A673 (cell line): ENCODE measurements at regions not wholly inside any gene's neighbourhood (a gene's known extent, or its start where the extent isn't known, plus 50 kb on each side); places are given as distances from the start of the nearest gene placed in this dataset.

Experiments used
- BruUV-seq: library from RNA; stranded (reverse); fragments of 400-500 nt; replicated peaks from 2 replicates; lab custom pipeline; 2021; lab: Mats Ljungman, UMichigan
- CTCF ChIA-PET: fragments of 300-600 bp; sonication (Branson Sonifier 250); formaldehyde crosslinking; loops from one replicate; lab custom pipeline; 2022; ENCODE audit warnings: antibody characterized with exemption; lab: Charles Lee
- POLR2A ChIA-PET: fragments of 300-600 bp; sonication (Branson Sonifier 250); formaldehyde crosslinking; loops from one replicate; lab custom pipeline; 2022; ENCODE audit warnings: antibody characterized with exemption; ENCODE audit not compliant: low non-redundant PET; lab: Charles Lee
- DNase-seq: peaks from one replicate; pipeline ENCODE4 v3.0.0-alpha.2; 2015; ENCODE audit warnings: low spot score
- H3K27ac ChIP-seq: fragments of 200-600 bp; sonication (generic); 2 replicates; pipeline ENCODE4 v1.5.1; 2016; ENCODE audit warnings: mixed run types, low read depth, mild to moderate bottlenecking, mixed read lengths, antibody characterized with exemption, low read length; ENCODE audit not compliant: poor library complexity, severe bottlenecking
- H3K27me3 ChIP-seq: fragments of 200-600 bp; sonication (generic); replicated peaks from 2 replicates; pipeline ENCODE4 v1.6.1; 2017; ENCODE audit warnings: mixed run types, low read depth, mild to moderate bottlenecking, mixed read lengths, antibody characterized with exemption, low read length; ENCODE audit not compliant: insufficient read depth, poor library complexity
- H3K36me3 ChIP-seq: fragments of 200-600 bp; sonication (generic); 2 replicates; pipeline ENCODE4 v1.6.1; 2016; ENCODE audit warnings: mixed run types, mild to moderate bottlenecking, mixed read lengths, antibody characterized with exemption, low read length; ENCODE audit not compliant: insufficient read depth, poor library complexity, severe bottlenecking
- H3K4me1 ChIP-seq: fragments of 200-600 bp; sonication (generic); 2 replicates; pipeline ENCODE4 v1.6.1; 2017; ENCODE audit warnings: mixed run types, mild to moderate bottlenecking, mixed read lengths, antibody characterized with exemption, low read length; ENCODE audit not compliant: insufficient read depth, poor library complexity, severe bottlenecking
- H3K4me3 ChIP-seq: fragments of 200-600 bp; sonication (generic); 2 replicates; pipeline ENCODE4 v1.5.1; 2016; ENCODE audit warnings: low read depth, mixed run types, mild to moderate bottlenecking, mixed read lengths, low read length; ENCODE audit not compliant: poor library complexity, severe bottlenecking
- H3K9me3 ChIP-seq: fragments of 200-600 bp; sonication (generic); 2 replicates; pipeline ENCODE4 v1.6.1; 2016; ENCODE audit warnings: mixed run types, low read depth, mild to moderate bottlenecking, mixed read lengths, antibody characterized with exemption, low read length; ENCODE audit not compliant: poor library complexity, severe bottlenecking
- EZH2 ChIP-seq: fragments of 200-600 bp; sonication (generic); IDR thresholded peaks from 2 replicates; pipeline ENCODE4 v1.6.1; 2017; ENCODE audit warnings: borderline replicate concordance, low read depth, mild to moderate bottlenecking, mixed read lengths, antibody characterized with exemption, low read length; ENCODE audit not compliant: poor library complexity, severe bottlenecking
- intact Hi-C: fragments of 100-400 bp; cut with micrococcal nuclease; formaldehyde crosslinking; loops from one replicate; pipeline ENCODE4 v1.10.0; 2022; ENCODE audit not compliant: unreplicated experiment
- TF ChIP-seq, protein P1 (sequence below): fragments of 300-800, 200-600 bp; sonication (generic); conservative IDR thresholded peaks from 2 replicates; pipeline ENCODE4 v1.5.1; 2017; ENCODE audit warnings: low read depth, mild to moderate bottlenecking, antibody characterized with exemption, low read length, moderate library complexity, mixed read lengths

DNA sequence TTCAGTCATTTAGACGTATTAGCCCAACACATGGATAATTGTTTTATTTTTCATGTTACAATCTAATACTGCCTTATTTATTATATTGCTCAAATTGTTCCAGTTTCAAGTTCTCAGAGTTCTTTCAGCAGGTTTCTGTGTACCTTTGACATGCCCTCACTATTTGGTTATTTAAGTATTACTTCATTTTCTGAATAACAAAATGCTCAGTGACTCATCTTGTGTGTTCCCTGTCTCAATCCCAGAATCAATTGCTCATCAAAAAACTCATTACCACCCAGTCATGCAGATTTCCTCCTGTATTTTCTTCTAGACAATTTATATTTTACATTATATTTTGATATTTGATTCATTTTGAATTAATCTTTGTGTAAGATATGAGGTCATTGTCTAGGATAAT, 562.6 kb downstream of the ANXA1 start:
- DNase-seq = no peak
- TF ChIP-seq, protein P1, sequence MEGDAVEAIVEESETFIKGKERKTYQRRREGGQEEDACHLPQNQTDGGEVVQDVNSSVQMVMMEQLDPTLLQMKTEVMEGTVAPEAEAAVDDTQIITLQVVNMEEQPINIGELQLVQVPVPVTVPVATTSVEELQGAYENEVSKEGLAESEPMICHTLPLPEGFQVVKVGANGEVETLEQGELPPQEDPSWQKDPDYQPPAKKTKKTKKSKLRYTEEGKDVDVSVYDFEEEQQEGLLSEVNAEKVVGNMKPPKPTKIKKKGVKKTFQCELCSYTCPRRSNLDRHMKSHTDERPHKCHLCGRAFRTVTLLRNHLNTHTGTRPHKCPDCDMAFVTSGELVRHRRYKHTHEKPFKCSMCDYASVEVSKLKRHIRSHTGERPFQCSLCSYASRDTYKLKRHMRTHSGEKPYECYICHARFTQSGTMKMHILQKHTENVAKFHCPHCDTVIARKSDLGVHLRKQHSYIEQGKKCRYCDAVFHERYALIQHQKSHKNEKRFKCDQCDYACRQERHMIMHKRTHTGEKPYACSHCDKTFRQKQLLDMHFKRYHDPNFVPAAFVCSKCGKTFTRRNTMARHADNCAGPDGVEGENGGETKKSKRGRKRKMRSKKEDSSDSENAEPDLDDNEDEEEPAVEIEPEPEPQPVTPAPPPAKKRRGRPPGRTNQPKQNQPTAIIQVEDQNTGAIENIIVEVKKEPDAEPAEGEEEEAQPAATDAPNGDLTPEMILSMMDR = no peak
- no peak for TF ChIP-seq EZH2
- POLR2A ChIA-PET = no interaction called here
- BruUV-seq = no TSS peak
- no peaks in the 10 kb centered on the region for H3K4me1 ChIP-seq
- H3K9me3 ChIP-seq = no peaks in the 10 kb centered on the region
- no peaks in the 10 kb centered on the region for H3K36me3 ChIP-seq
- CTCF ChIA-PET = no interaction called here
- H3K27ac ChIP-seq = no peak overlapping the region
- intact Hi-C loops = no loop called here
- H3K4me3 ChIP-seq = no peak overlapping the region
- no peaks in the 10 kb centered on the region for H3K27me3 ChIP-seq

DNA sequence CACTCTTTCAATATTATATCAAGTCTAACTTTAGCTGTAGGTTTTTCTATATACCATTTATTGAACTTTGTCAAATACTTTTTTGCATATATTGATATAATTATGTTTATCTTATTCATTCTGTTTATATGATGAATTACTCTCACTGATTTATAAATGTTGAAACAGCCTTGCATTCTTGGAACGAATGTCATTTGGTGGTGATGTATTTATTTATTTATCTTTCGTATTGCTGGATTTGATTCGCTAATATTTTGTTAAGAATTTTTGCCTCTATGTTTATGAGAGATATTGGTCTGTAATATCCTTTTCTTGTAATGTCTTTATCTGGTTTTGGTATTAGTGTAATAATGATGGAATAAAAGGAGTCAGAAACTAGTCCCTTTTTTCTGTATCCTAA, 563.9 kb downstream of the ANXA1 start:
- Histone ChIP-seq H3K36me3 (no peaks in the 10 kb centered on the region), H3K27ac (no peak overlapping the region), H3K4me1 (no peaks in the 10 kb centered on the region), H3K4me3 (no peak overlapping the region), H3K27me3 (no peaks in the 10 kb centered on the region), H3K9me3 (no peaks in the 10 kb centered on the region)
- ChIA-PET CTCF (no interaction called here), POLR2A (no interaction called here)
- intact Hi-C loops = no loop called here
- BruUV-seq = no TSS peak
- DNase-seq = no peak
- no peak for TF ChIP-seq EZH2
- TF ChIP-seq, protein P1 = no peak

GRCh38 chr9:73719660-73720059, 568.0 kb downstream of the ANXA1 start:
- Histone ChIP-seq H3K9me3 (no peaks in the 10 kb centered on the region), H3K27me3 (no peaks in the 10 kb centered on the region), H3K4me3 (no peak overlapping the region), H3K36me3 (no peaks in the 10 kb centered on the region), H3K27ac (no peak overlapping the region), H3K4me1 (no peaks in the 10 kb centered on the region)
- TF ChIP-seq EZH2 = no peak
- TF ChIP-seq, protein P1 = no peak
- BruUV-seq = no TSS peak
- DNase-seq = no peak
- POLR2A ChIA-PET = interaction anchor here (0.7 kb wide), 1 partner anchor 17 kb away, joined by 3 read pairs; no protein-coding TSS in a partner anchor
- intact Hi-C loops = no loop called here
- CTCF ChIA-PET = no interaction called here
